Endothelial cell of umbilical vein (primary cell): ENCODE measurements at regions not wholly inside any gene's neighbourhood (a gene's known extent, or its start where the extent isn't known, plus 50 kb on each side); places are given as distances from the start of the nearest gene placed in this dataset.

Source experiments
- BruUV-seq: library from RNA; stranded (reverse); fragments of 400-500 nt; replicated peaks from 2 replicates; lab custom pipeline; 2021; lab: Mats Ljungman, UMichigan
- CTCF ChIA-PET: fragments of 300-600, 350-600 bp; sonication (Branson Sonifier 250); formaldehyde crosslinking; loops from one replicate; lab custom pipeline; 2021; ENCODE audit warnings: antibody characterized with exemption, inconsistent platforms; lab: Charles Lee
- POLR2A ChIA-PET: fragments of 300-600, 350-600 bp; sonication (Branson Sonifier 250); formaldehyde crosslinking; loops from one replicate; lab custom pipeline; 2021; ENCODE audit warnings: antibody characterized with exemption, inconsistent platforms; lab: Charles Lee
- DNase-seq: peaks from one replicate; pipeline ENCODE4 v3.0.0-alpha.2; 2011; ENCODE audit warnings: low read depth, low spot score
- FAIRE-seq: peaks from 2 replicates; lab custom pipeline; 2011; peaks lifted over from hg19 to GRCh38; lab: Jason Lieb, UNC
- H2AFZ ChIP-seq: 2 replicates; pipeline ENCODE4 v1.6.0; 2012; ENCODE audit warnings: low read depth, low read length, control low read depth, inconsistent platforms
- H3K27ac ChIP-seq: 2 replicates; pipeline ENCODE4 v1.5.1; 2011; ENCODE audit warnings: low read depth, mild to moderate bottlenecking, control low read depth, low read length, moderate library complexity; ENCODE audit not compliant: insufficient read depth
- H3K27me3 ChIP-seq, 2 experiments: 2 replicates each; pipeline versions ENCODE4 v1.6.0 to v1.6.1; 2011; ENCODE audit warnings: low read length in 2 of 2, mixed read lengths in 1 of 2; ENCODE audit not compliant: control insufficient read depth in 2 of 2, insufficient read depth in 2 of 2
- H3K36me3 ChIP-seq, 2 experiments: 2 replicates in 1 of 2; 3 replicates in 1 of 2; pipeline ENCODE4 v1.5.1; 2011; ENCODE audit warnings: low read length in 2 of 2, mild to moderate bottlenecking in 1 of 2, moderate library complexity in 1 of 2; ENCODE audit not compliant: control insufficient read depth in 2 of 2, insufficient read depth in 2 of 2; ENCODE audit errors: extremely low read depth in 1 of 2
- H3K4me1 ChIP-seq: 3 replicates; pipeline ENCODE4 v1.5.1; 2011; ENCODE audit warnings: mild to moderate bottlenecking, low read length; ENCODE audit not compliant: control insufficient read depth, insufficient read depth; ENCODE audit errors: extremely low read depth
- H3K4me2 ChIP-seq: 2 replicates; pipeline ENCODE4 v1.6.1; 2011; ENCODE audit warnings: low read length, control low read depth, mixed read lengths; ENCODE audit not compliant: insufficient read depth
- H3K4me3 ChIP-seq, 3 experiments: fragments of 200-600 bp in 1 of 3; sonication (generic), shearing (Covaris generic) in 1 of 3; replicated peaks in 1 of 3; 2 replicates each; pipeline ENCODE4 v1.5.1; 2011 to 2016; ENCODE audit warnings: control low read depth in 3 of 3, low read length in 3 of 3, mild to moderate bottlenecking in 2 of 3, inconsistent platforms in 1 of 3, low read depth in 1 of 3, moderate library complexity in 1 of 3; ENCODE audit not compliant: insufficient read depth in 1 of 3
- H3K79me2 ChIP-seq: 2 replicates; pipeline ENCODE4 v1.6.0; 2012; ENCODE audit warnings: low read length, inconsistent platforms; ENCODE audit not compliant: control insufficient read depth, insufficient read depth
- H3K9ac ChIP-seq: replicated peaks from 2 replicates; pipeline ENCODE3; 2011; ENCODE audit warnings: low read length, control low read depth; ENCODE audit not compliant: insufficient read depth; ENCODE audit errors: extremely low read depth
- H3K9me1 ChIP-seq: replicated peaks from 3 replicates; pipeline ENCODE4 v1.6.0; 2011; ENCODE audit warnings: mild to moderate bottlenecking, low read length; ENCODE audit not compliant: control insufficient read depth, insufficient read depth; ENCODE audit errors: extremely low read depth
- H3K9me3 ChIP-seq: replicated peaks from 2 replicates; pipeline ENCODE4 v1.5.1; 2012; ENCODE audit warnings: low read length, inconsistent platforms; ENCODE audit not compliant: control insufficient read depth, insufficient read depth
- H4K20me1 ChIP-seq: replicated peaks from 2 replicates; pipeline ENCODE3; 2011; ENCODE audit warnings: mild to moderate bottlenecking, low read length; ENCODE audit not compliant: control insufficient read depth, insufficient read depth; ENCODE audit errors: extremely low read depth
- EZH2 ChIP-seq: IDR thresholded peaks from 2 replicates; pipeline ENCODE4 v1.6.1; 2012; ENCODE audit warnings: borderline replicate concordance, low read depth, mild to moderate bottlenecking, moderate library complexity, low read length, inconsistent platforms; ENCODE audit not compliant: severe bottlenecking
- FOS ChIP-seq: IDR thresholded peaks from 2 replicates; pipeline ENCODE4 v1.6.1; 2011; ENCODE audit warnings: mild to moderate bottlenecking, low read length, moderate library complexity, borderline replicate concordance; ENCODE audit not compliant: insufficient read depth
- GATA2 ChIP-seq: IDR thresholded peaks from 2 replicates; pipeline ENCODE4 v1.7.0; 2011; ENCODE audit warnings: low read depth, mild to moderate bottlenecking, moderate library complexity, mixed read lengths, low read length; ENCODE audit not compliant: insufficient read length, insufficient read depth
- JUN ChIP-seq: IDR thresholded peaks from 2 replicates; pipeline ENCODE4 v1.6.1; 2011; ENCODE audit warnings: borderline replicate concordance, low read depth; ENCODE audit not compliant: insufficient read length, insufficient read depth
- MYC ChIP-seq: IDR thresholded peaks from one replicate; pipeline ENCODE4 v1.6.1; 2011; ENCODE audit warnings: mild to moderate bottlenecking, low read depth, low read length
- POLR2A ChIP-seq: IDR thresholded peaks from 2 replicates; pipeline ENCODE4 v1.6.1; 2012; ENCODE audit warnings: low read depth, mild to moderate bottlenecking, control low read depth, low read length
- POLR2AphosphoS5 ChIP-seq: IDR thresholded peaks from 2 replicates; pipeline ENCODE4 v1.6.1; 2012; ENCODE audit warnings: low read depth, mild to moderate bottlenecking, control low read depth, low read length, moderate library complexity; ENCODE audit not compliant: insufficient read depth
- dilution Hi-C: fragments of 300-500 bp; cut with MboI; formaldehyde crosslinking; loops from one replicate; pipeline ENCODE4 v1.15.0; 2019; ENCODE audit warnings: low sequenced_read_pairs; ENCODE audit not compliant: extremely low pct_ligation_motif_present
- intact Hi-C: fragments of 100-400 bp; cut with micrococcal nuclease; formaldehyde crosslinking; loops from one replicate; pipeline ENCODE4 v1.10.0; 2022
- TF ChIP-seq, protein P1 (sequence below), 2 donors: IDR thresholded peaks; 1 replicate in 1 of 2; 2 replicates in 1 of 2; pipeline ENCODE4 v1.5.1; 2011; ENCODE audit warnings: low read length in 2 of 2, mild to moderate bottlenecking in 2 of 2, moderate library complexity in 2 of 2, control low read depth in 1 of 2, inconsistent platforms in 1 of 2, low read depth in 1 of 2; ENCODE audit not compliant: insufficient read depth in 1 of 2; ENCODE audit errors: extremely low read depth in 1 of 2
- TF ChIP-seq, protein P2 (sequence below): IDR thresholded peaks from 2 replicates; pipeline ENCODE4 v1.6.1; 2011; ENCODE audit not compliant: insufficient read depth, insufficient read length

DNA sequence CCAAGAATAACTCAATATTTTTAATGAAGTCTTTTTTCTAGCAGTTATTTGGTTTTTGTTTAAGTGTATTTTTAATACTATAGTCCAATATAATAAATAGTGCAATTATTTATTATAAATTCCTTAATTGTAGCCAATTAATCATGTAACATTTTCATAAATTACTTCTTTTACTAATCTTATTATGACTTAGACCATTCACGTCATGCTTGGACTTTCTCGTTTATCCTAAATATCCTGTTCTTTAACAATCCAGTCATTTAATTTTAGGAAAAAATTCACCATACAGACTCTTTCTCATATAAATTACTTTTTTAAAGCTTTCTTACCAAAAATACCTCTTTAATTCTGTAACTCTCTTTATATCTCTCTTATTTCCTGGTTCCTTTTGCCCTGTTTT, 350.1 kb downstream of the AR start:
- Histone ChIP-seq H3K4me2 (no peak overlapping the region), H3K79me2 (no peaks in the 10 kb centered on the region), H3K4me3 (no peak overlapping the region), H4K20me1 (no peaks in the 10 kb centered on the region), H3K9me1 (no peaks in the 10 kb centered on the region), H2AFZ (no peak overlapping the region), H3K27ac (no peak overlapping the region), H3K36me3 (no peaks in the 10 kb centered on the region), H3K9ac (no peak overlapping the region), H3K27me3 (no peaks in the 10 kb centered on the region), H3K9me3 (no peaks in the 10 kb centered on the region), H3K4me1 (no peaks in the 10 kb centered on the region)
- TF ChIP-seq, protein P1, sequence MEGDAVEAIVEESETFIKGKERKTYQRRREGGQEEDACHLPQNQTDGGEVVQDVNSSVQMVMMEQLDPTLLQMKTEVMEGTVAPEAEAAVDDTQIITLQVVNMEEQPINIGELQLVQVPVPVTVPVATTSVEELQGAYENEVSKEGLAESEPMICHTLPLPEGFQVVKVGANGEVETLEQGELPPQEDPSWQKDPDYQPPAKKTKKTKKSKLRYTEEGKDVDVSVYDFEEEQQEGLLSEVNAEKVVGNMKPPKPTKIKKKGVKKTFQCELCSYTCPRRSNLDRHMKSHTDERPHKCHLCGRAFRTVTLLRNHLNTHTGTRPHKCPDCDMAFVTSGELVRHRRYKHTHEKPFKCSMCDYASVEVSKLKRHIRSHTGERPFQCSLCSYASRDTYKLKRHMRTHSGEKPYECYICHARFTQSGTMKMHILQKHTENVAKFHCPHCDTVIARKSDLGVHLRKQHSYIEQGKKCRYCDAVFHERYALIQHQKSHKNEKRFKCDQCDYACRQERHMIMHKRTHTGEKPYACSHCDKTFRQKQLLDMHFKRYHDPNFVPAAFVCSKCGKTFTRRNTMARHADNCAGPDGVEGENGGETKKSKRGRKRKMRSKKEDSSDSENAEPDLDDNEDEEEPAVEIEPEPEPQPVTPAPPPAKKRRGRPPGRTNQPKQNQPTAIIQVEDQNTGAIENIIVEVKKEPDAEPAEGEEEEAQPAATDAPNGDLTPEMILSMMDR (IDR thresholded peaks at IDR 0.05; ENCODE audit: extremely low read depth in 1 of 2, insufficient read depth in 1 of 2, low read depth in 1 of 2, low read length in 2 of 2) = no peak
- TF ChIP-seq EZH2 (no peak), JUN (no peak), GATA2 (no peak), MYC (no peak), POLR2AphosphoS5 (no peak), FOS (no peak), POLR2A (no peak)
- TF ChIP-seq, protein P2, sequence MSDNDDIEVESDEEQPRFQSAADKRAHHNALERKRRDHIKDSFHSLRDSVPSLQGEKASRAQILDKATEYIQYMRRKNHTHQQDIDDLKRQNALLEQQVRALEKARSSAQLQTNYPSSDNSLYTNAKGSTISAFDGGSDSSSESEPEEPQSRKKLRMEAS = no peak
- no peak for FAIRE-seq
- intact Hi-C loops = no loop called here
- ChIA-PET CTCF (no interaction called here), POLR2A (no interaction called here)
- DNase-seq = no peak
- no TSS peak for BruUV-seq
- dilution Hi-C loops = no loop called here
